ENCODE measurements at regions not wholly inside any gene's neighbourhood (a gene's known extent, or its start where the extent isn't known, plus 50 kb on each side); places are given as distances from the start of the nearest gene placed in this dataset.

DNA sequence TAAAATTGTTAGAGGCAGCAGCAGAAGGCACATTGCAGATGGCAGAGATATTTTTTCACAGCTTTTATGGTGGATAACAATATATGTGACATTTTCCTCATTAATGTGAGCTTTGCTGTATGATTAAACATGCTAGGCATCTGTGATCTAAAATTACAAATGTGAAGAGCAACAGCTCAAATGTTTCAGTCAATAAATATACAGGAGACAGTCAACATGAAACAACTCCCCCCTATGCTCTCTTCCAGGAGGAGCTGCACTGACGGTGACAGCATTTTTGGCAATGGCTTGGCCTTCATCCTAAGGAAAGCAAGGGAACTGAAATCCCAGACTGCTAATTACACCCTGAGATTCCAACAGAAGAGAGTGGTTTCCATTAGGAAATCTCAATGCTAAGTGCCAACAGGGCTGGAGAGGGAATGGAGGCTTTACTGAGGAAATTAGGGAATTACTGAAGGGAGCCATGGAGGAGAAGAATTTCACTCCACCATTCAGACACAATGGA lies 51.4 kb upstream of the GRB10 start:
- H3K27me3 ChIP-seq = no peaks in the 10 kb centered on the region
- H3K4me3 ChIP-seq = no peak overlapping the region
- no peak for DNase-seq (ENCODE audit: low spot score in 2 of 2)
- H3K4me1 ChIP-seq = no peaks in the 10 kb centered on the region
- H3K36me3 ChIP-seq = no peaks in the 10 kb centered on the region
- TF ChIP-seq POLR2A (IDR thresholded peaks at IDR 0.05) (no peak), POLR2AphosphoS5 (IDR thresholded peaks at IDR 0.05) (no peak), CTCF (IDR thresholded peaks at IDR 0.05) (no peak)
- H3K27ac ChIP-seq = no peak overlapping the region
- H3K9me3 ChIP-seq = no peaks in the 10 kb centered on the region
- intact Hi-C loops (cut with DNase I; ENCODE audit: low total_unique reads) = no loop called here

GRCh38 chr7:50832744-50833143 lies 50.0 kb upstream of the GRB10 start:
- H3K4me1 ChIP-seq = no peaks in the 10 kb centered on the region
- no peaks in the 10 kb centered on the region for H3K27me3 ChIP-seq
- H3K9me3 ChIP-seq = no peaks in the 10 kb centered on the region
- TF ChIP-seq CTCF (IDR thresholded peaks at IDR 0.05) (no peak), POLR2A (IDR thresholded peaks at IDR 0.05) (no peak)
- H3K27ac ChIP-seq = no peak overlapping the region
- H3K36me3 ChIP-seq = no peaks in the 10 kb centered on the region
- intact Hi-C loops (cut with DNase I; ENCODE audit: low total_unique reads) = no loop called here
- DNase-seq (ENCODE audit: low spot score in 2 of 2) = no peak
- H3K4me3 ChIP-seq = no peak overlapping the region

Data from breast epithelium (tissue), 4 donors.